Stomach (tissue), 8 donors: ENCODE measurements at regions not wholly inside any gene's neighbourhood (a gene's known extent, or its start where the extent isn't known, plus 50 kb on each side); places are given as distances from the start of the nearest gene placed in this dataset.
A peak's percentile ranks its signal among the peaks of the same experiment; 100 is the strongest.
"Not testable (repeated sequence)": the region's sequence is repeated elsewhere in the genome, so short reads cannot be mapped to it uniquely, and the experiment has no call there.

Experiments
- DNase-seq, 2 donors: peaks; one replicate each; pipeline versions ENCODE4 v3.0.0 to v3.0.0-alpha.2; 2013 to 2019
- H3K27ac ChIP-seq, 5 donors: fragments of 200-600 bp in 4 of 5; sonication (generic) in 4 of 5; one replicate each; pipeline ENCODE4 v1.5.1; 2013 to 2019; ENCODE audit warnings: mild to moderate bottlenecking in 1 of 5, moderate library complexity in 1 of 5
- H3K27me3 ChIP-seq, 3 donors: fragments of 200-600 bp; sonication (generic); one replicate each; pipeline ENCODE4 v1.5.1; 2017 to 2019; ENCODE audit warnings: mixed run types in 1 of 3
- H3K36me3 ChIP-seq, 4 donors: fragments of 200-600 bp; sonication (generic); 1 replicate in 3 of 4; 2 replicates in 1 of 4; pipeline ENCODE4 v1.5.1; 2016 to 2019
- H3K4me1 ChIP-seq, 4 donors: fragments of 200-600 bp; sonication (generic); one replicate each; pipeline ENCODE4 v1.5.1; 2016 to 2019
- H3K4me3 ChIP-seq, 4 donors: fragments of 200-600 bp; sonication (generic) in 3 of 4; one replicate each; pipeline ENCODE4 v1.5.1; 2016 to 2019; ENCODE audit warnings: mild to moderate bottlenecking in 1 of 4
- H3K9me3 ChIP-seq, 4 donors: fragments of 200-600 bp; sonication (generic); one replicate each; pipeline ENCODE4 v1.5.1; 2016 to 2019
- CTCF ChIP-seq, 7 experiments: fragments of 450-650 bp in 4 of 7; fragments of 200-600 bp in 3 of 7; sonication (generic) in 3 of 7; IDR thresholded peaks; one replicate each; pipeline ENCODE4 v1.5.1; 2016 to 2019; ENCODE audit warnings: antibody characterized with exemption in 7 of 7, control low read depth in 2 of 7, mild to moderate bottlenecking in 1 of 7
- EP300 ChIP-seq: sonication (generic); formaldehyde crosslinking; IDR thresholded peaks from one replicate; pipeline ENCODE4 v1.6.1; 2017; ENCODE audit warnings: antibody characterized with exemption
- POLR2A ChIP-seq, 4 donors: fragments of 450-650 bp; IDR thresholded peaks; one replicate each; pipeline ENCODE4 v1.6.1; 2016; ENCODE audit warnings: antibody characterized with exemption in 4 of 4, control low read depth in 2 of 4, mild to moderate bottlenecking in 1 of 4, moderate library complexity in 1 of 4
- POLR2AphosphoS5 ChIP-seq, 3 donors: sonication (generic); formaldehyde crosslinking; IDR thresholded peaks; one replicate each; pipeline ENCODE4 v1.6.1; 2016; ENCODE audit warnings: antibody characterized with exemption in 3 of 3
- WGBS, 5 donors: extraction: QIAGEN DNeasy Blood & Tissue Kit in 3 of 5; methylation state at CpG; one replicate each; pipeline versions ENCODE4 v1.1.5 to v1.1.7; 2013 to 2018; 5-methylcytosine and 5-hydroxymethylcytosine counted together
- intact Hi-C: fragments of 100-400 bp; cut with DNase I; formaldehyde crosslinking; loops from one replicate; pipeline ENCODE4 v1.15.1; 2023; ENCODE audit warnings: low total_unique reads
- donor health status: healthy with polysubstance abuse.
- donor health status: Bipolar disorder and iron deficiency.
- donor health status: healthy.

- TF ChIP-seq EP300 (no peak), POLR2AphosphoS5 (IDR thresholded peaks at IDR 0.05) (no peak)
These were observed 1196.9 kb downstream of the VRK1 start for GRCh38 chr14:97994020-97994531.

GRCh38 chr14:97995038-97995437, 1197.9 kb downstream of the VRK1 start:
- Histone ChIP-seq H3K4me1 (no peaks in the 10 kb centered on the region), H3K27ac (peak overlapping the region in 2 of 5 donors; percentile 19 to 35), H3K36me3 (no peaks in the 10 kb centered on the region), H3K4me3 (no peak overlapping the region), H3K9me3 (no peaks in the 10 kb centered on the region), H3K27me3 (no peaks in the 10 kb centered on the region)
- TF ChIP-seq CTCF (IDR thresholded peaks at IDR 0.05) (no peak), EP300 (no peak), POLR2A (IDR thresholded peaks at IDR 0.05) (no peak), POLR2AphosphoS5 (IDR thresholded peaks at IDR 0.05) (no peak)
- DNase-seq, result no peak
- intact Hi-C loops, result no loop called here
- 80 to 95% (median 94%) methylated on average over 2 of the region's 2 CpGs for WGBS, 5 donors

More at GRCh38 chr14:97994020-97994531, 1196.9 kb downstream of the VRK1 start:
- H3K9me3 ChIP-seq, result no peaks in the 10 kb centered on the region
- no peak overlapping the region for H3K4me3 ChIP-seq
- no peaks in the 10 kb centered on the region for H3K27me3 ChIP-seq
- H3K36me3 ChIP-seq, result no peaks in the 10 kb centered on the region
- peak in 1 of 2 donors; percentile 17 for DNase-seq
- intact Hi-C loops, result no loop called here
- WGBS, 5 donors, result 52 to 62% (median 57%) methylated on average over 5 of the region's 5 CpGs
- H3K27ac ChIP-seq, result peak overlapping the region in 1 of 5 donors; percentile 1
- no peaks in the 10 kb centered on the region for H3K4me1 ChIP-seq

GRCh38 chr14:97995531-97995930, 1198.3 kb downstream of the VRK1 start:
- TF ChIP-seq EP300 (no peak), POLR2AphosphoS5 (IDR thresholded peaks at IDR 0.05) (no peak), POLR2A (IDR thresholded peaks at IDR 0.05) (no peak), CTCF (IDR thresholded peaks at IDR 0.05) (no peak)
- no peaks in the 10 kb centered on the region for H3K4me1 ChIP-seq
- no peak for DNase-seq
- intact Hi-C loops, result no loop called here
- H3K36me3 ChIP-seq, result no peaks in the 10 kb centered on the region
- H3K9me3 ChIP-seq, result no peaks in the 10 kb centered on the region
- WGBS, 5 donors, result 80 to 93% (median 88%) methylated on average over 2 of the region's 2 CpGs
- no peak overlapping the region for H3K4me3 ChIP-seq
- no peaks in the 10 kb centered on the region for H3K27me3 ChIP-seq
- no peak overlapping the region for H3K27ac ChIP-seq

GRCh38 chr14:98006008-98006407, 1208.8 kb downstream of the VRK1 start:
- TF ChIP-seq EP300, result no peak
- no peaks in the 10 kb centered on the region for H3K36me3 ChIP-seq
- no peaks in the 10 kb centered on the region for H3K27me3 ChIP-seq
- no peaks in the 10 kb centered on the region for H3K9me3 ChIP-seq
- H3K4me1 ChIP-seq, result no peaks in the 10 kb centered on the region
- intact Hi-C loops, result no loop called here
- H3K27ac ChIP-seq, result no peak overlapping the region
- no peak for DNase-seq
- WGBS, 5 donors, result 79 to 90% (median 86%) methylated on average over 7 of the region's 7 CpGs
- no peak overlapping the region for H3K4me3 ChIP-seq

- intact Hi-C loops, result no loop called here
- Histone ChIP-seq H3K4me1 (no peaks in the 10 kb centered on the region), H3K9me3 (no peaks in the 10 kb centered on the region), H3K4me3 (no peak overlapping the region), H3K27ac (no peak overlapping the region), H3K27me3 (no peaks in the 10 kb centered on the region), H3K36me3 (no peaks in the 10 kb centered on the region)
- WGBS, 5 donors, result 81 to 86% (median 84%) methylated on average over 4 of the region's 4 CpGs
- no peak for DNase-seq
- TF ChIP-seq POLR2AphosphoS5 (IDR thresholded peaks at IDR 0.05) (no peak), CTCF (IDR thresholded peaks at IDR 0.05) (no peak), EP300 (no peak), POLR2A (IDR thresholded peaks at IDR 0.05) (no peak)
These were observed 1211.4 kb downstream of the VRK1 start for GRCh38 chr14:98008381-98009113.

GRCh38 chr14:98009177-98009576, 1212.0 kb downstream of the VRK1 start:
- H3K27ac ChIP-seq, H3K36me3 ChIP-seq, intact Hi-C loops, H3K27me3 ChIP-seq, H3K4me3 ChIP-seq, H3K9me3 ChIP-seq, H3K4me1 ChIP-seq, DNase-seq: not testable (repeated sequence)
- WGBS, 5 donors, result 72 to 85% (median 82%) methylated on average over 3 of the region's 3 CpGs
